ENCODE measurements at regions not wholly inside any gene's neighbourhood (a gene's known extent, or its start where the extent isn't known, plus 50 kb on each side); places are given as distances from the start of the nearest gene placed in this dataset.

GRCh38 chr16:65318590-65319257 is 196.9 kb upstream of the CDH11 start:
- TF ChIP-seq CTCF (conservative IDR thresholded peaks at IDR 0.05 in 1 of 2, IDR thresholded peaks at IDR 0.05 in 1 of 2; ENCODE audit: low read depth in 1 of 2, low read length in 2 of 2) = no peak
- TF ChIP-seq EZH2 (IDR thresholded peaks at IDR 0.05; ENCODE audit: low read length, missing control alignments) = no peak
